ENCODE measurements at regions not wholly inside any gene's neighbourhood (a gene's known extent, or its start where the extent isn't known, plus 50 kb on each side); places are given as distances from the start of the nearest gene placed in this dataset.

- DNase-seq (ENCODE audit: low spot score), result peak; percentile 50
Observed at GRCh38 chr11:128365044-128365443, 222.3 kb downstream of the ETS1 start.

GRCh38 chr11:128361451-128362020 lies 225.8 kb downstream of the ETS1 start:
- DNase-seq (ENCODE audit: low spot score), result no peak

- DNase-seq (ENCODE audit: low spot score), result no peak
Observed at GRCh38 chr11:128359515-128359914, 227.8 kb downstream of the ETS1 start.

- DNase-seq (ENCODE audit: low spot score), result no peak
Observed at GRCh38 chr11:128357073-128357472, 230.3 kb downstream of the ETS1 start.

- no peak for DNase-seq (ENCODE audit: low spot score)
Observed at GRCh38 chr11:128355558-128355957, 231.8 kb downstream of the ETS1 start.

GRCh38 chr11:128354476-128354875 lies 232.9 kb downstream of the ETS1 start:
- DNase-seq (ENCODE audit: low spot score), result no peak

- DNase-seq (ENCODE audit: low spot score), result no peak
Observed at GRCh38 chr11:128351168-128351567, 236.2 kb downstream of the ETS1 start.

- no peak for DNase-seq (ENCODE audit: low spot score)
Observed at GRCh38 chr11:128349650-128350299, 237.6 kb downstream of the ETS1 start.

- DNase-seq (ENCODE audit: low spot score), result peak; percentile 75
Observed at GRCh38 chr11:128346804-128347203, 240.6 kb downstream of the ETS1 start.

- peak; percentile 85 for DNase-seq (ENCODE audit: low spot score)
Observed at GRCh38 chr11:128345316-128345715, 242.0 kb downstream of the ETS1 start.

GRCh38 chr11:128343870-128344269 lies 243.5 kb downstream of the ETS1 start:
- peak; percentile 26 for DNase-seq (ENCODE audit: low spot score)

- no peak for DNase-seq (ENCODE audit: low spot score)
Observed at GRCh38 chr11:128343135-128343514, 244.2 kb downstream of the ETS1 start.

- peak; percentile 83 for DNase-seq (ENCODE audit: low spot score)
Observed at GRCh38 chr11:128342511-128343134, 244.7 kb downstream of the ETS1 start.

GRCh38 chr11:128341280-128342248 lies 245.8 kb downstream of the ETS1 start:
- peak; percentile 87 for DNase-seq (ENCODE audit: low spot score)

GRCh38 chr11:128339792-128340191 lies 247.6 kb downstream of the ETS1 start:
- DNase-seq (ENCODE audit: low spot score), result peak; percentile 62

GRCh38 chr11:128338811-128339210 lies 248.5 kb downstream of the ETS1 start:
- no peak for DNase-seq (ENCODE audit: low spot score)

GRCh38 chr11:128336203-128336602 lies 251.2 kb downstream of the ETS1 start:
- DNase-seq (ENCODE audit: low spot score), result no peak

GRCh38 chr11:128335729-128336128 lies 251.6 kb downstream of the ETS1 start:
- no peak for DNase-seq (ENCODE audit: low spot score)

- no peak for DNase-seq (ENCODE audit: low spot score)
Observed at GRCh38 chr11:128334311-128335044, 252.9 kb downstream of the ETS1 start.

- DNase-seq (ENCODE audit: low spot score), result peak; percentile 76
Observed at GRCh38 chr11:128331317-128331716, 256.0 kb downstream of the ETS1 start.

- DNase-seq (ENCODE audit: low spot score), result no peak
Observed at GRCh38 chr11:128330203-128330602, 257.2 kb downstream of the ETS1 start.
